Common myeloid progenitor, CD34-positive (primary cell): ENCODE measurements at regions not wholly inside any gene's neighbourhood (a gene's known extent, or its start where the extent isn't known, plus 50 kb on each side); places are given as distances from the start of the nearest gene placed in this dataset.
"Not testable (repeated sequence)": the region's sequence is repeated elsewhere in the genome, so short reads cannot be mapped to it uniquely, and the experiment has no call there.

Experiments
- CTCF ChIA-PET: fragments of 350-600 bp; sonication (Branson Sonifier 250); formaldehyde crosslinking; loops from one replicate; lab custom pipeline; 2021; ENCODE audit warnings: antibody characterized with exemption; lab: Charles Lee
- POLR2A ChIA-PET: fragments of 350-600 bp; sonication (Branson Sonifier 250); formaldehyde crosslinking; loops from one replicate; lab custom pipeline; 2021; ENCODE audit warnings: antibody characterized with exemption; lab: Charles Lee
- DNase-seq, 3 donors: peaks; one replicate each; pipeline versions ENCODE4 v3.0.0 to v3.0.0-alpha.2; 2013
- H3K27ac ChIP-seq, 2 experiments: 1 replicate in 1 of 2; 2 replicates in 1 of 2; pipeline ENCODE4 v1.7.0; 2013; ENCODE audit warnings: inconsistent platforms in 2 of 2, low read length in 2 of 2, mild to moderate bottlenecking in 2 of 2, low read depth in 1 of 2, moderate library complexity in 1 of 2; ENCODE audit not compliant: severe bottlenecking in 2 of 2, insufficient read depth in 1 of 2, poor library complexity in 1 of 2
- H3K27me3 ChIP-seq, 5 experiments: replicated peaks in 2 of 5; 1 replicate in 3 of 5; 2 replicates in 2 of 5; pipeline versions ENCODE4 v1.6.1 to v1.7.0; 2013; ENCODE audit warnings: low read length in 4 of 5, mild to moderate bottlenecking in 2 of 5, moderate library complexity in 2 of 5, inconsistent platforms in 1 of 5; ENCODE audit not compliant: insufficient read depth in 5 of 5, control insufficient read depth in 4 of 5
- H3K36me3 ChIP-seq, 4 experiments: 1 replicate in 2 of 4; 2 replicates in 2 of 4; pipeline versions ENCODE4 v1.6.1 to v1.7.0; 2013; ENCODE audit warnings: low read length in 3 of 4, control low read depth in 1 of 4, mild to moderate bottlenecking in 1 of 4; ENCODE audit not compliant: control insufficient read depth in 4 of 4, insufficient read depth in 4 of 4
- H3K4me1 ChIP-seq, 4 experiments: 1 replicate in 3 of 4; 2 replicates in 1 of 4; pipeline versions ENCODE4 v1.6.1 to v1.7.1; 2013; ENCODE audit warnings: low read length in 3 of 4, mild to moderate bottlenecking in 3 of 4, control low read depth in 1 of 4, inconsistent platforms in 1 of 4, moderate library complexity in 1 of 4; ENCODE audit not compliant: control insufficient read depth in 4 of 4, insufficient read depth in 4 of 4; ENCODE audit errors: control extremely low read depth in 1 of 4
- H3K4me3 ChIP-seq, 7 experiments: 1 replicate in 4 of 7; 2 replicates in 3 of 7; pipeline versions ENCODE4 v1.5.1 to v1.7.0; 2013; ENCODE audit warnings: mild to moderate bottlenecking in 7 of 7, low read length in 6 of 7, moderate library complexity in 6 of 7, inconsistent platforms in 2 of 7, low read depth in 2 of 7, control low read depth in 1 of 7; ENCODE audit not compliant: insufficient read depth in 4 of 7, control insufficient read depth in 1 of 7; ENCODE audit errors: extremely low read depth in 1 of 7
- H3K9me3 ChIP-seq, 5 experiments: 1 replicate in 4 of 5; 2 replicates in 1 of 5; pipeline versions ENCODE4 v1.6.1 to v1.7.1; 2013; ENCODE audit warnings: low read length in 4 of 5, mild to moderate bottlenecking in 2 of 5, inconsistent platforms in 1 of 5, low read depth in 1 of 5, moderate library complexity in 1 of 5; ENCODE audit not compliant: control insufficient read depth in 4 of 5, insufficient read depth in 2 of 5; ENCODE audit errors: control extremely low read depth in 1 of 5
- WGBS: methylation state at CpG from one replicate; pipeline ENCODE4 v1.1.5; 2013; ENCODE audit not compliant: insufficient coverage; 5-methylcytosine and 5-hydroxymethylcytosine counted together

- Histone ChIP-seq H3K4me1 (no peaks in the 10 kb centered on the region), H3K36me3 (no peaks in the 10 kb centered on the region), H3K9me3 (no peaks in the 10 kb centered on the region), H3K27ac (no peak overlapping the region), H3K27me3 (peaks cover 0 to 3% (median 0%) of the 10 kb centered on the region in 5 experiments), H3K4me3 (no peak overlapping the region)
- ChIA-PET POLR2A (no interaction called here), CTCF (interaction anchor here (1.0 to 1.5 kb wide), 4 partner anchors 8 to 335 kb away, joined by 3 to 5 read pairs (median 4); no protein-coding TSS in a partner anchor)
- no CpG with 5 or more reads among the region's 1 CpG for WGBS
- no peak for DNase-seq
These were observed 58.3 kb upstream of the TMEM170B start for GRCh38 chr6:11479296-11479695.

DNA sequence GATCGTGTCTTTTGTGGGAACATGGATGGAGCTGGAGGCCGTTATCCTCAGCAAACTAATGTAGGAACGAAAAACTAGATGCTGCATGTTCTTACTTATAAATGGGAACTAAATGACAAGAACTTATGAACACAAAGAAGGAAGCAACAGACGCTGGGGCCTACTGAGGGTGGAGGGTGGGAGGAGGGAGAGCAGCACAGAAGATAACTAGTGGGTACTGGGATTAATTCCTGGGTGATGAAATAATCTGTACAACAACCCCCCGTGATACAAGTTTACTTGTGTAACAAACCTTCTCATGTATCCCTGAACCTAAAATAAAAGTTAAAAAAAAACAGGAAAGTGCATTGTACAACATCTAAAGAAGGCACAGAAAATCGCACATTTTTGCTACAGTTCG lies 59.0 kb upstream of the TMEM170B start:
- 88% methylated on average over 2 of the region's 7 CpGs for WGBS

DNA sequence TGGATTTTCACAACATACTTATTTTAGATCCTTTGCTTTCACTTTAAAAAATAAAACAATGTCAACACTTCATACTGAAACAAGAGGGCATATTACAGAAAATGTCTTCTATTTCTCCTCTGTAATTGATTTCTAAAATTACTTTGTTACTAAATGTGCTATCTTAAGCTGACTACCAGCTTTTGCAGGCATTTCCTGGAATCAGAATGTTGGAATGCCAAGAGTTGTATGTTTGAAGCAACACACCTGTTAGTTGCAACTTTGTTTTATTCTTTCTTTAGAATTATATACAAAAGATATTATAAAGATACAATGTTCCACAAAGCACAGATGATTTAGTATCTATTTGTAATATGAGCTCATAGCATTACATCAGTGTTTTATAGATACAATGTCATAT lies 62.5 kb upstream of the TMEM170B start:
- CTCF ChIA-PET: no interaction called here
- POLR2A ChIA-PET: no interaction called here

More for the DNA sequence above, 59.0 kb upstream of the TMEM170B start:
- no peaks in the 10 kb centered on the region for H3K36me3 ChIP-seq
- POLR2A ChIA-PET: no interaction called here
- H3K4me3 ChIP-seq: no peak overlapping the region
- H3K4me1 ChIP-seq: no peaks in the 10 kb centered on the region
- no peak for DNase-seq
- no peaks in the 10 kb centered on the region for H3K9me3 ChIP-seq
- H3K27me3 ChIP-seq: peaks cover 0 to 4% (median 0%) of the 10 kb centered on the region in 5 experiments
- no peak overlapping the region for H3K27ac ChIP-seq
- CTCF ChIA-PET: interaction anchor here (1.0 to 1.5 kb wide), 2 partner anchors 9 to 20 kb away, joined by 3 to 4 read pairs; no protein-coding TSS in a partner anchor

GRCh38 chr6:11473008-11473740 lies 64.4 kb upstream of the TMEM170B start:
- H3K4me3 ChIP-seq: no peak overlapping the region
- no peaks in the 10 kb centered on the region for H3K4me1 ChIP-seq
- 99% methylated on average over 9 of the region's 16 CpGs for WGBS
- H3K9me3 ChIP-seq: no peaks in the 10 kb centered on the region
- H3K36me3 ChIP-seq: no peaks in the 10 kb centered on the region
- CTCF ChIA-PET: no interaction called here
- no peak for DNase-seq
- peaks cover 0 to 4% (median 0%) of the 10 kb centered on the region in 5 experiments for H3K27me3 ChIP-seq
- POLR2A ChIA-PET: no interaction called here
- H3K27ac ChIP-seq: no peak overlapping the region

More for the DNA sequence above, 62.5 kb upstream of the TMEM170B start:
- no peak overlapping the region for H3K4me3 ChIP-seq
- DNase-seq: no peak
- H3K36me3 ChIP-seq: no peaks in the 10 kb centered on the region
- H3K4me1 ChIP-seq: no peaks in the 10 kb centered on the region
- H3K9me3 ChIP-seq: no peaks in the 10 kb centered on the region
- peaks cover 0 to 4% (median 0%) of the 10 kb centered on the region in 5 experiments for H3K27me3 ChIP-seq
- H3K27ac ChIP-seq: no peak overlapping the region

DNA sequence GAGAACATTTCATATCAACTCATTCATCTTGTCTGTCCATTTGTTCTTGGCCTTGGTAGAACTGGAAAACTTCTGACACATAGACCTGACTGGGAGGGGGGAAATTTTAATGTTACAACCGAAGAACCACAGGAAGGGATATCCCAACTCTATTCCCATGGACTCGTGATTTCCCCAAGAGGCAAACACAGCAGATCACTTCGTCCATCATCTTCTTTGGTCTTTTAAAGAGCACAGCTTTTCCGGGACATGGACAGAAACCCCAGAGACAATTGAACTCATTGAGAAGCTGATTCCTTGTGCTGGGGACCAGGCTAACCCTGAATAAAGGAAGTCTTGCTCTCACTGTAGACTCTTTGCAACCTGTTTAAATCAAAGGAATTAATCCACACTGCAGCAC lies 66.3 kb upstream of the TMEM170B start:
- CTCF ChIA-PET: no interaction called here

DNA sequence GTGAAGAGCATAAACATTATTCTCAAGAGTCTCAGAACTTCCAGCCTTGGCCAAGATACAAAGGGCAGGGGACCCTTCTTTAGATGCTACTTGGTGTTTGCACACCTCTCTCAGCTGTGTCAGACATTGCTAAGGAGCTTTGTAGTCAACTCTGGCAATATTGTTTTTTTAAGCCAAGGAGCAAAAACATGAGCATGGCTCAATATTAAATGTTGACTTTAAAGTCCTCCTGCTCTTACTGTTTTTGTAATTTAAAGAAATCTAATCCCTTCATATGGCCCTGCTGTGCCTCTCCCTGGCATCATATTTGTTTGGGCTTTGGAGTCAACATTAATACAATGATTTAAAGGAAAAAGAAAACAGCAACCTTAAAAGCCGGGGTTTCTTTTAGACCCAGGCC lies 67.9 kb upstream of the TMEM170B start:
- Histone ChIP-seq H3K27ac (no peak overlapping the region), H3K9me3 (no peaks in the 10 kb centered on the region), H3K27me3 (peaks cover 0 to 4% (median 0%) of the 10 kb centered on the region in 5 experiments), H3K4me1 (no peaks in the 10 kb centered on the region), H3K4me3 (no peak overlapping the region), H3K36me3 (no peaks in the 10 kb centered on the region)
- DNase-seq: no peak
- ChIA-PET CTCF (no interaction called here), POLR2A (no interaction called here)
- WGBS: 100% methylated on average over 1 of the region's 1 CpG

More for the DNA sequence above, 66.3 kb upstream of the TMEM170B start:
- Histone ChIP-seq H3K27me3 (peaks cover 0 to 4% (median 0%) of the 10 kb centered on the region in 5 experiments), H3K4me3 (no peak overlapping the region), H3K9me3 (no peaks in the 10 kb centered on the region), H3K27ac (no peak overlapping the region), H3K4me1 (no peaks in the 10 kb centered on the region), H3K36me3 (no peaks in the 10 kb centered on the region)
- 96% methylated on average over 3 of the region's 4 CpGs for WGBS
- POLR2A ChIA-PET: no interaction called here
- no peak for DNase-seq

GRCh38 chr6:11468271-11468670 lies 69.3 kb upstream of the TMEM170B start:
- H3K4me3 ChIP-seq, H3K27ac ChIP-seq, H3K36me3 ChIP-seq, DNase-seq, POLR2A ChIA-PET, CTCF ChIA-PET, H3K9me3 ChIP-seq, H3K4me1 ChIP-seq, H3K27me3 ChIP-seq: not testable (repeated sequence)
- WGBS: 93% methylated on average over 4 of the region's 4 CpGs
